Mesodermal cell (in vitro differentiated cells): ENCODE measurements at regions not wholly inside any gene's neighbourhood (a gene's known extent, or its start where the extent isn't known, plus 50 kb on each side); places are given as distances from the start of the nearest gene placed in this dataset.

Experiments
- H3K27ac ChIP-seq: 2 replicates; pipeline ENCODE4 v1.7.0; 2013; ENCODE audit warnings: mild to moderate bottlenecking, low read depth, low read length, moderate library complexity; ENCODE audit not compliant: severe bottlenecking
- H3K36me3 ChIP-seq: 2 replicates; pipeline ENCODE4 v1.7.1; 2013; ENCODE audit warnings: mild to moderate bottlenecking, low read length, moderate library complexity; ENCODE audit not compliant: control insufficient read depth, insufficient read depth
- H3K4me1 ChIP-seq: one replicate; pipeline ENCODE4 v1.7.1; 2013; ENCODE audit warnings: mild to moderate bottlenecking, low read length; ENCODE audit not compliant: insufficient read depth, control insufficient read depth, poor library complexity, severe bottlenecking
- H3K4me3 ChIP-seq: 2 replicates; pipeline ENCODE4 v1.7.0; 2013; ENCODE audit warnings: low read length, control low read depth, mild to moderate bottlenecking; ENCODE audit not compliant: insufficient read depth, poor library complexity, severe bottlenecking; ENCODE audit errors: extremely low read depth
- H3K9me3 ChIP-seq: 2 replicates; pipeline ENCODE4 v1.7.1; 2013; ENCODE audit warnings: mild to moderate bottlenecking, low read length, moderate library complexity; ENCODE audit not compliant: control insufficient read depth
- WGBS, 2 experiments: methylation state at CpG; one replicate each; pipeline ENCODE4 v1.1.5; 2013; ENCODE audit warnings: missing lambda C conversion rate in 2 of 2; ENCODE audit not compliant: insufficient coverage in 2 of 2; 5-methylcytosine and 5-hydroxymethylcytosine counted together

DNA sequence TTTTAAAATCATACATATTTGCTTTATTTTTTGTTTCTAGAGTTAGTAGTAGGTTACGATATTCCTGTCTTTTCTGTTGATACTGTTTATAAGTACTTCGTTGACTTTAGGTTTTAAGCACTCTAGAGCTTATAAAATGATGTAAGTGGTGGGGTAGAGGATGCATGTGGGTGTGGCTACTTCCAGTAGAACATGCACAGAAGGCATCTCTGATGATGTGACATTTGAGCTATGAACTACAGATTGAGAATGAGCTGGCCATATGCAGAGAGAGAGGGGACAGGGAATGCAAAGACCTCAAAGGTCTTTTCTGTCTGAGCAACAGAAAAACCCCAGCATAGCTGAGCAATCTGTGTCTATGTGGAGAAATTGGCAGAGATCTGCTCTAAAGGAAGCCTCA lies 233.9 kb upstream of the STAC start:
- Histone ChIP-seq H3K4me3 (no peak overlapping the region), H3K36me3 (no peaks in the 10 kb centered on the region), H3K9me3 (no peaks in the 10 kb centered on the region), H3K4me1 (no peaks in the 10 kb centered on the region), H3K27ac (no peak overlapping the region)
- WGBS, 2 experiments: 86 to 94% methylated on average over 1 to 2 of the region's 2 CpGs

DNA sequence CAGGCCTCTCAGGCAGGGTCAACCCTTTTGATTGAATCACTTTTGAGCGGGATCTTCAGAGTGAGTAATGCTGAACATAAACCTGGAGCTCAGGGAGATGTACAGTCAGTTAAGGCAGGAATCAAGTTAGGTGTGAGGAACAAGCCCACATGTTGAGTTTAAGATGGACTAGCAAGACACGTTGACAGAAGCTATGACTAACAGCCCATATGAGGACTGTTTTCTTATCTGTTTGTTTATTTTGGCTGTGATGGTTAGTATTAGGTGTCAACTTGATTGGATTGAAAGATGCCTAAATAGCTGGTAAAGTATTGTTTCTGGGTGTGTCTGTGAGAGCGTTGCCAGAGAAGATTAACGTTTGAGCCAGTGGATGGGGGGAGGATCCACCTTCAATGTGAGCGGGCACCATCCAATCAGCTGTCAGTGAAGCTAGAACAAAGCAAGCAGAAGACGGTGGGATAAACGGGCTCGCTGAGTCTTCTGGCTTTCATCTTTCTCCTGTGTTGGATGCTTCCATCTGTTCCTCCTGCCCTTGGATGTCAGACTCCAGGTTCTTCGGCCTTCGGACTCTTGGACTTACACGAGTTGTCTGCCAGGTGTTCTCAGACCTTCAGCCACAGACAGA lies 232.3 kb upstream of the STAC start:
- H3K4me1 ChIP-seq: no peaks in the 10 kb centered on the region
- no peak overlapping the region for H3K4me3 ChIP-seq
- no peaks in the 10 kb centered on the region for H3K36me3 ChIP-seq
- H3K9me3 ChIP-seq: no peaks in the 10 kb centered on the region
- no peak overlapping the region for H3K27ac ChIP-seq
- WGBS, 2 experiments: 90% methylated on average over 11 of the region's 11 CpGs

DNA sequence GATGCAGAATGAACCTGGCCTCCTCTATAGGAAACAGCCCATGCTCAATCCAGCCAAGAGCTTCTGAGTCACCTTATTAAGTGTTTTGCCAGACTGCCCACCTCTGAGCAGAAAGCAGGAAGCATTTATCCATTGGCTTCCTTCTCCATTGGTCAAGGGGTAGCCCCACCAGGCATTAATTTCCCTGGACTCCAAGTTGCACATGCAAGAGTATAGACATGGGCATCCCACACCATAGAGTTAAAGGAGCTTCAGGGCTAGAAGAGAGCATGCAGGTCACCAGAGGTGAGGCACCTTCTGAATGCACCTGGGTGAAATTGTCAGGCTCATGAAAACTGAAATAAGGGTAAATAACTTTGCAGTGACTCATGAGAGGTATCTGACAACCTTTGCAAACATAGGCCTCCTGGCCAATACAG lies 230.8 kb upstream of the STAC start:
- H3K36me3 ChIP-seq: no peaks in the 10 kb centered on the region
- H3K27ac ChIP-seq: no peak overlapping the region
- H3K4me1 ChIP-seq: no peaks in the 10 kb centered on the region
- H3K9me3 ChIP-seq: no peaks in the 10 kb centered on the region
- no peak overlapping the region for H3K4me3 ChIP-seq

DNA sequence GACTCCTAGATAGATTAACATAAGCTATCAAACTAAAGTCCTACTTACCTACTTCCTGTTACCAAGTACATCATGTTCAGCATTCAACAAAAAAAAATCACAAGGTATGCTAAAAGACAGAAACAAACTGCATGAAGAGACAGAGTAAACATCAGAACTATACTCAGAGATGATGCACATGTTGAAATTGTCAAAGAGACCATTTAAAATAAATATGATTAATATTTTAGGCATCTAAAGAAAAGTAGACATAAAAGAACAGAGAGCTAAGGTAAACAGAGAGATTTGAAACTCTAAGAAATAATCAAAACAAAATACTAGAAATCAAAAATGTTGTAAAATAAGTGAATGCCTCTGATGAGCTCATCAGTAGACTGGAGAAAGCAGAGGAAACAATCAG lies 224.8 kb upstream of the STAC start:
- H3K4me3 ChIP-seq: no peak overlapping the region
- no peaks in the 10 kb centered on the region for H3K36me3 ChIP-seq
- no peak overlapping the region for H3K27ac ChIP-seq
- no peaks in the 10 kb centered on the region for H3K9me3 ChIP-seq
- no peaks in the 10 kb centered on the region for H3K4me1 ChIP-seq

DNA sequence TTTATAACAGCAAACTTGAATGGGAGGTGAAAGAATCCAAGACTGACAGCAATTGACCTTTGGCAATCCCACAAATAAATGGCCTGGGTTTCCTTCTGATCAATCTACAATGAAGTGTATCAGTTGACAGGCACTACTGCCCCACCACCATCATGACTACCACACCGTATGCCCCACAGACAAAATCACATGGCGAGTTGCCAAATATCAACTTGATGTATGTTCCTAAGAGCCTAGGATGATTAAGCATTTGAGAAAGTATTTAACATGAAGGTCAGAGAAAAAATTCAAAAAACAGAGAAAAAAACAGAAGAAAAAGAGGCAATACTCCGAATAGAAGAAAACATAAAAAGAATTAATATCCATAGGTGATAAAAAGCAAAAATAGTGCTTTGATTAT lies 215.9 kb upstream of the STAC start:
- WGBS, 2 experiments: no CpG with 5 or more reads among the region's 3 CpGs
- Histone ChIP-seq H3K4me3 (no peak overlapping the region), H3K27ac (no peak overlapping the region)

DNA sequence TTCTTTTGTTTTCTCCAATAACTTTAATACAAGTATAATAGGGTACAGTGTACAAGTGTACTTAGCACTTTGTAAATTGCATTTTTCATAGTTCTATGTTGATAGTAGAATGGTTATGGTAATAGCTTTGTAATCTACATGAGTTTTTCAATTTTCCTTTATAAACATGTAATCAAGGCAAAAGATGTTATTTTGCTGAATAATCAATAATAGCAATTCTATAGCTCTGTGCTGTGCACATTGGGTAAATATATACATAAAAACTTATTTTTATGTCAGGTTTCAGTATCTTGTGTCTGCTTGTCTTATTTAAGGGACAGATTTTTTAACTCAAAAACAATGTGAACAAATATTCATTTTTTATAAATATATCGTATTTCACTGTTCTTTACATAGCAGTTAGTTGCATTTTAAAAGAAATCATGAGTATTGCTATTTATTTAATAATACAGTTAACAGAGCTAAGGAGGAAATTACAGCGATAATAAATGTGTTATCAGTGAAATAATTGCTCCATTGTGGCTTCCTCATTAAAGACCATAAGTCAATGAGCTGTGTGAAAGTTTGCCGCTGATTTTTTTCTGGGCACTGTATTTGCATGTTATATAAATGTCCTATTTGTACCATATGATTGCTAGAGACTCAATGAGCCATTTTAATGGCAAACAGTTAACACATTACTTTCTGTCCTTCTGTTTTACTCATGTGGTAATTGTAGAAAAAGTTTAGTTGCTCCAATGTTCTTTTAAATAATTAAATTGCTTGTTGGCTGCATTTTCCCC lies 214.6 kb upstream of the STAC start:
- Histone ChIP-seq H3K36me3 (no peaks in the 10 kb centered on the region), H3K9me3 (no peaks in the 10 kb centered on the region), H3K27ac (no peak overlapping the region), H3K4me1 (no peaks in the 10 kb centered on the region), H3K4me3 (no peak overlapping the region)
- 100% methylated on average over 1 of the region's 3 CpGs; no CpG with 5 or more reads in 1 of the 2 experiments for WGBS, 2 experiments

More for the DNA sequence above, 215.9 kb upstream of the STAC start:
- no peaks in the 10 kb centered on the region for H3K9me3 ChIP-seq
- H3K36me3 ChIP-seq: no peaks in the 10 kb centered on the region
- no peaks in the 10 kb centered on the region for H3K4me1 ChIP-seq

DNA sequence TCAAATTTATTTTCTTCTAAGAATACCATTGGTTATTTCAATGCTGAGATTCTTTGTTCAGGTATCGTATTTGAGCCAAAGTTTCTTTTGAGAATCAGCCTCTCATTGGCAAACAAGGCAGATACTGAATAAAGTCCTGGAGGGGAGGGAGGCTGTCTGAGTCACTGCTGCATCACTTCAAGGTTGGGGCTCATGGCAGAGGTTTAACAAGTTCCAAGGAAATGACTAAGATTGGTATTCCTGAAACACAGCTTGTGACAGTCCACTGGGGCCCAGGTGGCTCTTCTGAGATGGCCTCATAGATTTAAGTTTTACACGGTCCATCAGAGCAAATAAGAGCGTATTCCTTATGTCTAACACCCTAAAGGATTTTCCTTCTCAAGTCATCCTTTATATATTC lies 213.8 kb upstream of the STAC start:
- Histone ChIP-seq H3K4me1 (no peaks in the 10 kb centered on the region), H3K4me3 (no peak overlapping the region), H3K27ac (no peak overlapping the region), H3K9me3 (no peaks in the 10 kb centered on the region), H3K36me3 (no peaks in the 10 kb centered on the region)
- 75 to 83% methylated on average over 3 of the region's 3 CpGs for WGBS, 2 experiments

DNA sequence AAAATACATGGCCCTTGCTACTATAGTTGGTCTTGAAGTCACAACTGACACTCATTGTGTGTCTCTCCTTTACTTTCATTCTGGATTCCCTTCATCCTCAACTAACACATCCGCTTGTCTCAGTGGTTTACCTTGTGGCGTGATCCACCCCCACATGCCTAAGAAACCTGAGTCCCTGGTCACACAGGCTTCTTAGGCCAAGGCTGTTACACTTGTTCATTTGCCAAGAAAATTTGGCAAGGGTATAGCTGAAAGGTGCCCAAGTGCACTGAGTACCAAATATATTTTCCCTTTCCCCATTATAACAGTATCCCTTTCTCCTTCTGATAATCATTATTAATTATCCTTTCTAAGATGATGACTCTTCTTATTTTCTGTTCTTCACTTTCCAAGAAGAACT lies 207.6 kb upstream of the STAC start:
- H3K36me3 ChIP-seq: no peaks in the 10 kb centered on the region
- WGBS, 2 experiments: 83 to 100% methylated on average over 1 to 2 of the region's 2 CpGs
- H3K27ac ChIP-seq: no peak overlapping the region
- H3K4me3 ChIP-seq: no peak overlapping the region
- H3K9me3 ChIP-seq: no peaks in the 10 kb centered on the region
- peaks cover 3% of the 10 kb centered on the region for H3K4me1 ChIP-seq

DNA sequence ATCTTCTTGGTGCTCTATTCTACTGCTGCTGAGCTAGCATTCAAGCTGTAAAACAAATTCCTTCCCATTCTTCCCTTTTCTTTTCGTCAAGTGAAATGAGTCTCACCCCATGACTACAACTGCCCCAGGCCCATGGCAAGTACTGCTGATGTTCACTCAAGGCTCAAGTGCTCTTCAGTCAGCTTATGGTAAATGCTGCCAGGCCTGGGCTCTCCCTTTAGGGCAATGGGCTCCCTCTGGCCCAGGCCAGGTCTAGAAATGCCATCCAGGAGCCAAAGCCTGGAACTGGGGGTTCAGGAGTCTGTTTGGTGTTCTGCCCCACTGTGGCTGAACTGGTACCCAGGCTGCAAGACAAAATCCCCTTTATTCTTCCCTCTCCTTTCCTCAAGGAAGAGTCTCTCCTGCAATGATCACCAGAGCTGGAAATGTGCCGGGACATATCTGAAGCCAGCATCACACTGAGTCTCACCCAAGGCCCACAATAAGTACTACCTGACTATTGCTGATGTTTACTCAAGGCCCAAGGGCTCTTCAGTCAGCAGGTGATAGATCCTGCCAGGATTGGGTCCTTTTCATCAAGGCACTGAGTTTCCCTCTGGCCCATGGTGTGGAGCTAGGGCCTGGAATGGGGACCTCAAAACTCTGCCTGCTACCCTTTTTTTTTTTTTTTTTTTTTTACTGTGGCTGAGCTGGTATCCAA lies 205.0 kb upstream of the STAC start:
- 85 to 95% methylated on average over 2 of the region's 2 CpGs for WGBS, 2 experiments
- Histone ChIP-seq H3K9me3 (no peaks in the 10 kb centered on the region), H3K36me3 (no peaks in the 10 kb centered on the region), H3K4me3 (no peak overlapping the region), H3K4me1 (peaks cover 3% of the 10 kb centered on the region), H3K27ac (no peak overlapping the region)

DNA sequence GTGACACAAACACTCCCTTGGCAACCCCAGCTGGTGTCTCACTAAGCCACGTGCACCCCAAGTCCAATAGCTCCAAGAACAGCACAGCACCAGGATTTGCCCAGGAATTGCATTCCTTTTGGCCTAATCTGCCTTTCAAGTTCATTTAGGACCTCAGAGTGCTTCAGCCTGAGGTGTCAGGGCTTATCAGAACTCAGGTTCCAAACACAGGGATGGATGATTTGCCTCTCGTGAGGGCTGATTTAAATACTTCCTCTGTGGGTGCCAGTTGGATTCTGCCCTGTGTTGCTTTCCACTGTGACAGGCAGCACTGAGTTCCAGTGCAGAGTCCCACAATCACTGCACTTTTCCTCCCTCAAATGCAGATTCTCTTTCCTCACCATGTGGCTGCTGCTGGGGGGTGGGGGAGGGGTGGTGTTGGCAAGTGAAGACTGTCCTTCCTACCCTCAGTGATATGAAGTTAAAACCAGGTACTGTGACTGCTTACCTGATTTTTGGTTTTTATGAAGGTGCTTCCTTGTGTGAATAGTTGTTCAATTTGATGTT lies 204.3 kb upstream of the STAC start:
- H3K4me3 ChIP-seq: no peak overlapping the region
- no peak overlapping the region for H3K27ac ChIP-seq
- H3K9me3 ChIP-seq: no peaks in the 10 kb centered on the region
- peaks cover 3% of the 10 kb centered on the region for H3K4me1 ChIP-seq
- WGBS, 2 experiments: 44 to 56% methylated on average over 1 of the region's 2 CpGs
- no peaks in the 10 kb centered on the region for H3K36me3 ChIP-seq

DNA sequence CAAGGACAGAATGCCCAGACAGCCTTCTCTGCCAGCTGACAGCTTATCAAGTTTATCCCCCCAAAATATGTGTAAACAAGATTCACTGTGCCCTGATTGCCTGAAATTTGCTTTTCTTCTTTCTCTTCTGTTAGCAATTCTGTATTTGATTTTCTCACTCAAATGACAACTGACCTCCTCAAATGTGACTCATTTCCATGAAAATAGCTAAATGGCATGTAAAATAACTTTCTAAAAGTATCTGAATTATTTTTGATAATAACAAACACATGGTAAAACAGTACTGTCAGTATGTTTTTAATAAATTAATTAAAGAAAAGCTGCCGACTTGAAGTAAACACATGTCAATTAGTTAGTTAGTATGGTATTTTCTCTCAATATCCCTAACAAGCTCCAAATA lies 202.3 kb upstream of the STAC start:
- Histone ChIP-seq H3K9me3 (no peaks in the 10 kb centered on the region), H3K4me1 (peaks cover 3% of the 10 kb centered on the region), H3K4me3 (no peak overlapping the region), H3K27ac (no peak overlapping the region), H3K36me3 (no peaks in the 10 kb centered on the region)
- WGBS, 2 experiments: no CpG with 5 or more reads among the region's 1 CpG
